Muscle of back (tissue), 3 donors: ENCODE measurements at regions not wholly inside any gene's neighbourhood (a gene's known extent, or its start where the extent isn't known, plus 50 kb on each side); places are given as distances from the start of the nearest gene placed in this dataset.
A peak's percentile ranks its signal among the peaks of the same experiment; 100 is the strongest.
"Not testable (repeated sequence)": the region's sequence is repeated elsewhere in the genome, so short reads cannot be mapped to it uniquely, and the experiment has no call there.

Experiments used
- DNase-seq, 3 donors: peaks; one replicate each; pipeline versions ENCODE4 v3.0.0 to v3.0.0-alpha.2; 2013

- DNase-seq: peak in 2 of 3 donors; percentile 38 to 69
Measured at GRCh38 chr5:67941614-67942401, 273.7 kb upstream of the PIK3R1 start.

- DNase-seq: no peak
Measured at GRCh38 chr5:67935908-67936566, 279.5 kb upstream of the PIK3R1 start.

GRCh38 chr5:67934976-67935375 lies 280.6 kb upstream of the PIK3R1 start:
- no peak for DNase-seq

- DNase-seq: no peak
Measured at GRCh38 chr5:67925511-67925910, 290.0 kb upstream of the PIK3R1 start.

- DNase-seq: no peak
Measured at GRCh38 chr5:67921004-67921601, 294.5 kb upstream of the PIK3R1 start.

- not testable (repeated sequence) for DNase-seq
Measured at GRCh38 chr5:67919532-67919931, 296.0 kb upstream of the PIK3R1 start.

GRCh38 chr5:67917561-67917960 lies 298.0 kb upstream of the PIK3R1 start:
- peak in 1 of 3 donors; percentile 55 for DNase-seq

- no peak for DNase-seq
Measured at GRCh38 chr5:67910546-67910945, 305.0 kb upstream of the PIK3R1 start.

- no peak for DNase-seq
Measured at GRCh38 chr5:67908126-67908765, 307.3 kb upstream of the PIK3R1 start.

- no peak for DNase-seq
Measured at GRCh38 chr5:67904366-67904765, 311.2 kb upstream of the PIK3R1 start.

GRCh38 chr5:67903656-67904055 lies 311.9 kb upstream of the PIK3R1 start:
- peak in 1 of 3 donors; percentile 48 for DNase-seq

GRCh38 chr5:67903121-67903520 lies 312.4 kb upstream of the PIK3R1 start:
- DNase-seq: peak in 1 of 3 donors; percentile 54

GRCh38 chr5:67902497-67902830 lies 313.1 kb upstream of the PIK3R1 start:
- peak in 1 of 3 donors; percentile 42 for DNase-seq

GRCh38 chr5:67901814-67902496 lies 313.6 kb upstream of the PIK3R1 start:
- DNase-seq: no peak

GRCh38 chr5:67900514-67900913 lies 315.0 kb upstream of the PIK3R1 start:
- peak; percentile 49 to 79 (median 75) for DNase-seq

- no peak for DNase-seq
Measured at GRCh38 chr5:67897980-67898379, 317.6 kb upstream of the PIK3R1 start.

GRCh38 chr5:67897431-67897830 lies 318.1 kb upstream of the PIK3R1 start:
- DNase-seq: no peak

- DNase-seq: no peak
Measured at GRCh38 chr5:67896930-67897313, 318.6 kb upstream of the PIK3R1 start.

GRCh38 chr5:67896311-67896929 lies 319.1 kb upstream of the PIK3R1 start:
- DNase-seq: no peak

- DNase-seq: not testable (repeated sequence)
Measured at GRCh38 chr5:67889870-67890269, 325.7 kb upstream of the PIK3R1 start.

- no peak for DNase-seq
Measured at GRCh38 chr5:67887748-67888161, 327.8 kb upstream of the PIK3R1 start.
